SK-N-SH treated with all-trans-retinoic acid at 6 μM for 48 hours (cell line): ENCODE measurements at regions not wholly inside any gene's neighbourhood (a gene's known extent, or its start where the extent isn't known, plus 50 kb on each side); places are given as distances from the start of the nearest gene placed in this dataset.

Experiments
- ATAC-seq: fragments of 200-7000 bp; cut with Tn5 transposase; 3 replicates; pipeline ENCODE4 v1.9.1; 2020; ENCODE audit warnings: mild to moderate bottlenecking, moderate library complexity
- BACH2 ChIP-seq: fragments of 250-450 bp; sonication (Bioruptor Pico); IDR thresholded peaks from 2 replicates; pipeline ENCODE4 v1.9.0; 2021; ENCODE audit warnings: mild to moderate bottlenecking, borderline replicate concordance
- CSDC2 ChIP-seq: fragments of 250-450 bp; sonication (Bioruptor Pico); IDR thresholded peaks from 2 replicates; pipeline ENCODE4 v1.5.0; 2020; ENCODE audit warnings: mild to moderate bottlenecking, moderate library complexity
- CSRNP3 ChIP-seq: fragments of 250-450 bp; sonication (Bioruptor Pico); IDR thresholded peaks from 2 replicates; pipeline ENCODE4 v1.5.1; 2021; ENCODE audit warnings: mild to moderate bottlenecking, moderate library complexity
- ESRRG ChIP-seq: fragments of 250-450 bp; sonication (Bioruptor Pico); IDR thresholded peaks from 2 replicates; pipeline ENCODE4 v1.6.1; 2021; ENCODE audit warnings: mild to moderate bottlenecking
- PATZ1 ChIP-seq: fragments of 250-450 bp; sonication (Bioruptor Pico); IDR thresholded peaks from 2 replicates; pipeline ENCODE4 v1.8.0; 2020; ENCODE audit warnings: mild to moderate bottlenecking, moderate library complexity, borderline replicate concordance
- POU6F1 ChIP-seq: fragments of 250-450 bp; sonication (Bioruptor Pico); IDR thresholded peaks from 2 replicates; pipeline ENCODE4 v1.8.0; 2021; ENCODE audit warnings: low read depth, mild to moderate bottlenecking, moderate library complexity, borderline replicate concordance
- PPARA ChIP-seq: fragments of 250-450 bp; sonication (Bioruptor Pico); IDR thresholded peaks from 2 replicates; pipeline ENCODE4 v1.5.0; 2020; ENCODE audit warnings: mild to moderate bottlenecking, borderline replicate concordance
- TCF4 ChIP-seq: fragments of 250-450 bp; sonication (Bioruptor Pico); IDR thresholded peaks from 2 replicates; pipeline ENCODE4 v1.8.0; 2021; ENCODE audit warnings: mild to moderate bottlenecking, moderate library complexity, borderline replicate concordance
- TOX ChIP-seq: fragments of 250-450 bp; sonication (Bioruptor Pico); IDR thresholded peaks from 2 replicates; pipeline ENCODE4 v1.8.0; 2021; ENCODE audit warnings: mild to moderate bottlenecking, moderate library complexity, borderline replicate concordance
- TSHZ2 ChIP-seq: fragments of 250-450 bp; sonication (Bioruptor Pico); IDR thresholded peaks from 2 replicates; pipeline ENCODE4 v1.5.0; 2020; ENCODE audit warnings: mild to moderate bottlenecking, moderate library complexity
- ZFP3 ChIP-seq: fragments of 250-450 bp; sonication (Bioruptor Pico); IDR thresholded peaks from 2 replicates; pipeline ENCODE4 v1.5.0; 2020; ENCODE audit warnings: mild to moderate bottlenecking, moderate library complexity
- ZFP30 ChIP-seq: fragments of 450-650 bp; formaldehyde crosslinking; IDR thresholded peaks from 2 replicates; pipeline ENCODE4 v1.5.0; 2022; ENCODE audit warnings: mild to moderate bottlenecking, moderate library complexity
- ZNF565 ChIP-seq: fragments of 450-650 bp; formaldehyde crosslinking; conservative IDR thresholded peaks from 2 replicates; pipeline ENCODE4 v1.5.0; 2020; ENCODE audit warnings: low read depth, mild to moderate bottlenecking, moderate library complexity
- ZNF70 ChIP-seq: fragments of 450-650 bp; formaldehyde crosslinking; IDR thresholded peaks from 2 replicates; pipeline ENCODE4 v1.5.0; 2020; ENCODE audit warnings: mild to moderate bottlenecking, moderate library complexity
- ZNF8 ChIP-seq: fragments of 450-650 bp; formaldehyde crosslinking; IDR thresholded peaks from 2 replicates; pipeline ENCODE4 v1.5.0; 2020; ENCODE audit warnings: mild to moderate bottlenecking, moderate library complexity
- TF ChIP-seq, protein P1 (sequence below): fragments of 250-450 bp; sonication (Bioruptor Pico); IDR thresholded peaks from 2 replicates; pipeline ENCODE4 v1.5.1; 2020; ENCODE audit warnings: low read depth, mild to moderate bottlenecking, moderate library complexity

DNA sequence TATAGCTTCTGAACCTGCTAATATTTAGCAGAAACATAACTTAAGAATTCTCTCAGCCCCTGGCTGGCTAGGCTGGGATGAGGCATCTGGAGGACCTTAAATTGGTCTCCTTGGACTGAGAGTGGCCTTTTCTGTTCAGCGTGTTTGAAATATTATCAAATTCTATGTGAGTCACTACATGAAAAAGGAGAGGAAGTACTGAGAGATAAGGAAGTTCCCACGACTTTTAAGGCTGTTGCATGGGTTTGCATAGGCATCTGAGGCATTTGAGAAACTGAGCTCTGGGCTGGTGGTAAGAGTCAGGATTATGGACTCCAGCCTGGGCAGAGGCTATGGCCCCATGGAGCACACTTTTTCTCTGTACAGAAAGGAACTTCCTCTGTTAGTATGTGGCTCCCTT, 816.2 kb upstream of the GRAMD2B start:
- ATAC-seq: no peak
- TF ChIP-seq ZFP3 (CRISPR knock-in tag): no peak
- TF ChIP-seq CSDC2 (CRISPR knock-in tag): no peak
- TF ChIP-seq ZFP30 (CRISPR knock-in tag): no peak
- TF ChIP-seq, protein P1, sequence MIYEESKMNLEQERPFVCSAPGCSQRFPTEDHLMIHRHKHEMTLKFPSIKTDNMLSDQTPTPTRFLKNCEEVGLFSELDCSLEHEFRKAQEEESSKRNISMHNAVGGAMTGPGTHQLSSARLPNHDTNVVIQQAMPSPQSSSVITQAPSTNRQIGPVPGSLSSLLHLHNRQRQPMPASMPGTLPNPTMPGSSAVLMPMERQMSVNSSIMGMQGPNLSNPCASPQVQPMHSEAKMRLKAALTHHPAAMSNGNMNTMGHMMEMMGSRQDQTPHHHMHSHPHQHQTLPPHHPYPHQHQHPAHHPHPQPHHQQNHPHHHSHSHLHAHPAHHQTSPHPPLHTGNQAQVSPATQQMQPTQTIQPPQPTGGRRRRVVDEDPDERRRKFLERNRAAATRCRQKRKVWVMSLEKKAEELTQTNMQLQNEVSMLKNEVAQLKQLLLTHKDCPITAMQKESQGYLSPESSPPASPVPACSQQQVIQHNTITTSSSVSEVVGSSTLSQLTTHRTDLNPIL: no peak
- TF ChIP-seq, all 23 proteins: peak for 0

DNA sequence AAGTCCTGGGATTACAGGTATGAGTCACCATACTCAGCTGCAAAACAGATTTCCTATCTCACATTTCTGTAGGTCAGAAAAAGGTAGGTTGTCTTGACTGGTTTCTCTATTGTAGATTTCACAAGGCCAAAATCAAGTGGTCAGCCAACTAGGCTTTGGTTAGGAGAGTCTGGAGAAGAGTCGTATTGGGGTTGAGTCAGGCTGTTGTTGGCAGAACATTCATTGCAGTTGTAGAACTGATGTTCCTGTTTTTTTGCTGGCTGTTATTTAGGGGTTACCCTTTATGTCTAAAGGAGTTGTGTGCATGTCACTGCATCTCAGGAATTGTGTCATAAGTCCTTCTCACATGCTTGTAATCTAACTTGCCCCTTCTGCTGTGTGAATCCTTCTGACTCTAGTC, 814.2 kb upstream of the GRAMD2B start:
- TF ChIP-seq POU6F1: no peak
- TF ChIP-seq ZFP30 (CRISPR knock-in tag): no peak
- no peak for TF ChIP-seq TOX (CRISPR knock-in tag)
- no peak for TF ChIP-seq PATZ1
- TF ChIP-seq PPARA (CRISPR knock-in tag): no peak
- no peak for TF ChIP-seq TCF4 (CRISPR knock-in tag)
- TF ChIP-seq TSHZ2 (CRISPR knock-in tag): no peak
- TF ChIP-seq CSRNP3 (CRISPR knock-in tag): no peak
- no peak for TF ChIP-seq ZNF8 (CRISPR knock-in tag)
- no peak for TF ChIP-seq BACH2 (CRISPR knock-in tag)
- TF ChIP-seq, protein P1: no peak
- no peak for TF ChIP-seq ZNF565 (CRISPR knock-in tag)
- TF ChIP-seq ESRRG (CRISPR knock-in tag): no peak
- no peak for ATAC-seq

GRCh38 chr5:125610892-125611291, 812.3 kb upstream of the GRAMD2B start:
- ATAC-seq: no peak

More at GRCh38 chr5:125610892-125611291, 812.3 kb upstream of the GRAMD2B start:
- TF ChIP-seq POU6F1 (no peak), CSRNP3 (CRISPR knock-in tag) (no peak), ZNF70 (CRISPR knock-in tag) (no peak), ZFP3 (CRISPR knock-in tag) (no peak), PATZ1 (no peak), PPARA (CRISPR knock-in tag) (no peak)
